Kidney epithelial cell (primary cell): ENCODE measurements at regions not wholly inside any gene's neighbourhood (a gene's known extent, or its start where the extent isn't known, plus 50 kb on each side); places are given as distances from the start of the nearest gene placed in this dataset.

ENCODE experiments used
- DNase-seq: peaks from one replicate; pipeline ENCODE4 v3.0.0-alpha.2; 2010; ENCODE audit warnings: low read depth
- H3K27me3 ChIP-seq: 2 replicates; pipeline ENCODE4 v1.6.0; 2011; ENCODE audit warnings: low read length; ENCODE audit not compliant: control insufficient read depth, insufficient read depth
- H3K36me3 ChIP-seq: 2 replicates; pipeline ENCODE4 v1.5.1; 2011; ENCODE audit warnings: low read length; ENCODE audit not compliant: control insufficient read depth, insufficient read depth
- H3K4me3 ChIP-seq: 2 replicates; pipeline ENCODE4 v1.5.1; 2011; ENCODE audit warnings: low read depth, mild to moderate bottlenecking, control low read depth, low read length
- TF ChIP-seq, protein P1 (sequence below): IDR thresholded peaks from 2 replicates; pipeline ENCODE4 v1.5.1; 2011; ENCODE audit warnings: mild to moderate bottlenecking, moderate library complexity, low read length, control low read depth, inconsistent platforms; ENCODE audit not compliant: insufficient read depth, poor library complexity, severe bottlenecking

DNA sequence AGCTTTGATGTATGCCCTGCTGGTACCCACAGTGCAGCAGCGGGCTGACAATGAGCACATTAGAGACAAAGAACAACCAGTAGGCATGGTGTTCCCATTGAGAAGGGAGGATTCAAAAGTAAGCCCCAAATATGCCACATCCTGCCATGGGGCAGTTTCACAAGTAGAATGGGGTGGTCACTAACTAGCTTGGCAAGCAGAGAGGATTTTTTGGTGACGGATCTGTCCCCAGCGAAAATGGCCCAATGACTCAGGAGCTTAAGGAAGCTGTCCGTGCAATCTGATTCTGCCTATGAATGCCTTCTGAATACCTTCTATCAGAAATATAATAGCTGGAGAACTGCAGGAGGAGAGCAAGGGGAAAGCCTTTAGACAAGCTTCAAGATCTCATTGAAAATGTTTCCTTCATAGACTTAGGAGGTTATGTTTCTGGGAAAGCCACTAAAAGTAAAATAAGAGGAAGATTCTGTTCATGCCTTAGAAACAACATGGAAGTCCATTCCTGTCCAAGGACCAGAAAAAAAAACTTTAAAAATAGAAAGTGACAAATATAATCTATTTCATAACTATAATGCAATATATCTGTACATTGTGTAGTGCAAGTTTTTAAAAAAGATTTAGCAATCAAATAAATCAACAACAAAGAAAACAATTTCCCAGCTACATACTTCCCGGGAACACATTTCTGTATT, 117.5 kb upstream of the SLC14A2 start:
- TF ChIP-seq, protein P1, sequence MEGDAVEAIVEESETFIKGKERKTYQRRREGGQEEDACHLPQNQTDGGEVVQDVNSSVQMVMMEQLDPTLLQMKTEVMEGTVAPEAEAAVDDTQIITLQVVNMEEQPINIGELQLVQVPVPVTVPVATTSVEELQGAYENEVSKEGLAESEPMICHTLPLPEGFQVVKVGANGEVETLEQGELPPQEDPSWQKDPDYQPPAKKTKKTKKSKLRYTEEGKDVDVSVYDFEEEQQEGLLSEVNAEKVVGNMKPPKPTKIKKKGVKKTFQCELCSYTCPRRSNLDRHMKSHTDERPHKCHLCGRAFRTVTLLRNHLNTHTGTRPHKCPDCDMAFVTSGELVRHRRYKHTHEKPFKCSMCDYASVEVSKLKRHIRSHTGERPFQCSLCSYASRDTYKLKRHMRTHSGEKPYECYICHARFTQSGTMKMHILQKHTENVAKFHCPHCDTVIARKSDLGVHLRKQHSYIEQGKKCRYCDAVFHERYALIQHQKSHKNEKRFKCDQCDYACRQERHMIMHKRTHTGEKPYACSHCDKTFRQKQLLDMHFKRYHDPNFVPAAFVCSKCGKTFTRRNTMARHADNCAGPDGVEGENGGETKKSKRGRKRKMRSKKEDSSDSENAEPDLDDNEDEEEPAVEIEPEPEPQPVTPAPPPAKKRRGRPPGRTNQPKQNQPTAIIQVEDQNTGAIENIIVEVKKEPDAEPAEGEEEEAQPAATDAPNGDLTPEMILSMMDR = no peak
- no peaks in the 10 kb centered on the region for H3K36me3 ChIP-seq

DNA sequence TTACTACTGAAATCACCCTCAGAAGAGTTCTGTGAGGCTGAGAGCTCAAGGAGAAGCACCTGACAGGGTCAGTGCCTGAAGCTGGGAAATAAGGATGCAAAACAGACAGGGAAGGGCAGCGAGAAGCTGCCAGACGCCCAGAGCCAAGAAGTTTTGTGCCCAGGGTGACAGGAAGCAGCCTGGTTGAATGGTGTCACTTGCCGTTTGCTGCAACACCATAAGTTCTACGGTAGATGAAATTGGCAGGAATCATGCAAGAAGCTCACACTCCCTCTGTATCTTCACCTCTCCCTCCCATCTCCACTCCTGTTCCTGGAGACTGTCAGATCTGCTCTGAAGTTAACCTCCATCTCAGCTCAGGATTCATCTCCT, 117.0 kb upstream of the SLC14A2 start:
- H3K36me3 ChIP-seq = no peaks in the 10 kb centered on the region
- no peaks in the 10 kb centered on the region for H3K27me3 ChIP-seq
- no peak overlapping the region for H3K4me3 ChIP-seq
- TF ChIP-seq, protein P1 = no peak
- no peak for DNase-seq

More for the DNA sequence above, 117.5 kb upstream of the SLC14A2 start:
- Histone ChIP-seq H3K27me3 (no peaks in the 10 kb centered on the region), H3K4me3 (no peak overlapping the region)
- no peak for DNase-seq

- DNase-seq = no peak
- TF ChIP-seq, protein P1 = no peak
- no peaks in the 10 kb centered on the region for H3K36me3 ChIP-seq
- H3K4me3 ChIP-seq = no peak overlapping the region
- H3K27me3 ChIP-seq = peaks cover 9% of the 10 kb centered on the region
Measured at GRCh38 chr18:45503990-45504389, 111.3 kb upstream of the SLC14A2 start.

DNA sequence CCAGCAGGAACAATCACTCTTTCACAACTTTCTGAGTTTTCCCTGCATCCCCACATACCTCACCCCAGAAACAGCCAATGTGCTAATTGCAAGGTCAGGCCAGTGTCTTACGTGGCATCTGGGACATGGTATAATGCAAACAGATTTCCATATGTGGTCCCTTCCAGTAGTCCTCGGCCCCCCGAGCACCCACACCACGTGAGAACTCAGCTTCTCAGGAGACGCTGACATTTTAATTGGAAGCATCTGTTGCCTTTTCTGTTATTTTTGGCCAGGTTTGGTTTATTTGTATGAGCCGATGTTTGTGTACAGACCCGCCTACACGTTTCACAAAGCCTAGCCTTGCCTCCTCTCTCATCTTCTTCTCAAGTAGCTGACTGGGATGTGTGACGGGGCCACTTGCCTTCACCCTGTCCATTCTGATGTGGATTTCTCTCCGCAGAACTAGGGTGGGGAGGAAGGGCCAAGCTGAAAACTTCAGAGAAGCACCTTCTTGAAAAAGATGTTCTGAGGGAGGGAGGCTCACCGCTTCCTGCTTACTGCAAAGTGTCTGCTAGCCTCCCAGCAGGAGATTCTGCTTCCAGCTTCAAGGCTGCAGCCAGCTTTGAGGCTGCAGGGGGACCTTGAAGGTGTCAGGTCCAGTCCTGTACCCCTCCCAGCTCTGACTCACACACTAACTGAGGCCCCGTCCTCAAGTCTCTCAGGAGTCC, 109.6 kb upstream of the SLC14A2 start:
- TF ChIP-seq, protein P1 = no peak
- Histone ChIP-seq H3K27me3 (peaks cover 9% of the 10 kb centered on the region), H3K4me3 (no peak overlapping the region), H3K36me3 (no peaks in the 10 kb centered on the region)
- no peak for DNase-seq

DNA sequence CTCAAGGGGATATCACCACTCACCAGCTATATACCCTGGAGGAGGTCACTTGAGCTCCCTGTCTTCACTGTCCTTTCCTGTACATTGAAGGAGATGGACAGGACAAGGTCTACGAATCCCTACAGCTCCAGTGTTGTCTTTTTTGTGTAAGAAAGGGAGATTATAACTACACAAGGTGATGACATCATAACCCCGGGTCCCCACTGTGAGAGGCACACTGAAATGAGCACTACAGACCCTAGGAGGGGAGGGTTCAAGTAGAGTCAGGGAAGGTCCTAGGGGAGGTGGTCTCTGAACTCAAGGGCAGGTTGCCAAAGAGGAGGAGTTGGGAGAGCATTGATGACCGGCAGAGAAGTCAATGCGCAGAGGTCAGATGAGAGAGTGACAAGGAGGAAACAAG, 108.3 kb upstream of the SLC14A2 start:
- TF ChIP-seq, protein P1 = no peak
- Histone ChIP-seq H3K36me3 (no peaks in the 10 kb centered on the region), H3K27me3 (peaks cover 9% of the 10 kb centered on the region), H3K4me3 (no peak overlapping the region)
- DNase-seq = no peak
